NCI-H1417 (cell line): ENCODE measurements at regions not wholly inside any gene's neighbourhood (a gene's known extent, or its start where the extent isn't known, plus 50 kb on each side); places are given as distances from the start of the nearest gene placed in this dataset.

Experiments
- DNase-seq, 3 experiments: peaks; one replicate each; lab custom pipeline; 2025; lab: John Stamatoyannopoulos, UW

- no peak for DNase-seq
Measured at GRCh38 chr20:21839982-21840381, 134.5 kb downstream of the PAX1 start.

- no peak for DNase-seq
Measured at GRCh38 chr20:21836346-21836745, 130.9 kb downstream of the PAX1 start.

- no peak for DNase-seq
Measured at GRCh38 chr20:21835042-21835441, 129.6 kb downstream of the PAX1 start.

DNA sequence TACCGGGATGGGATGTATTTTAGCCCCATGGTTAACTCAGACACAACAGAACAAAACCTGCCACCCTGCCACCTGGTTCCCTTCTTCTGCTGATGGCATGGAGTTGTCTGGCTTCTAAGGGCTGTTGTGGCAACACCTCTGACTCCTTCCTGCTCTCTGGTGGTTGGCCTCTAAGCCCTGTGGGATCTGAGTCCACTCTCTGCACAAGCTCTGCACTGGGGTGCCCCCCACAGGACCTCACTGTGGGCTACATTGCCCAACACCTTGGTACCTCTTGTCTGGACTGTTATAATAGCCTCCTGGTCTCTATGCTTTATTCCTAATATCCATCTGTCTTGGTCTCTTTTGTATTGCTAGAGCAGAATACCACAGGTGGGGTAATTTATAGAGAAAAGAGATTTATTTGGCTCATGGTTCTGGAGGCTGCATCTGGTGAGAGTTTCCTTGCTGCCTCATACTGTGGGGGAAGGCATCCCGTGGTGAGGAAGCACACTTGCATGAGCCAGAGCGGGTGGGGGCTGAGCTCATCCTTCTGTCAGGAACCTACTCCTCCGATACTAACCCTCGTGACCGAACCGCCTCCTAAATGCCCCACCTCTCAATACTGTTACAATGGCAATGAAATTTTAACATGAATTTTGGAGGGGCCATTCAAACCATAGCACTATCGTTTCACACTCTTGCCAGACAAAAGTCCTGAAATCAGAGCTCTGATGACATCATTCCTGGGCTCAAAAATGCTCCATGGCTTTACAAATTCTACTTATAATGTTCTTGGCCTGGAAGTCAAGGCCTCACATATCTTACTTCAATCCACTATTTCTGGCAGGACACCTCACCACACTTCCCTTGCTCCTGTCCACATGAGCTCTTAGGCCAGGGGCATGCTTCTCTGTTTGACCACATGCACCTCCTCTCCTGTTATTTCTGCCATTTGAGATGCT, 127.2 kb downstream of the PAX1 start:
- DNase-seq: no peak

GRCh38 chr20:21826976-21827375, 121.5 kb downstream of the PAX1 start:
- DNase-seq: no peak

DNA sequence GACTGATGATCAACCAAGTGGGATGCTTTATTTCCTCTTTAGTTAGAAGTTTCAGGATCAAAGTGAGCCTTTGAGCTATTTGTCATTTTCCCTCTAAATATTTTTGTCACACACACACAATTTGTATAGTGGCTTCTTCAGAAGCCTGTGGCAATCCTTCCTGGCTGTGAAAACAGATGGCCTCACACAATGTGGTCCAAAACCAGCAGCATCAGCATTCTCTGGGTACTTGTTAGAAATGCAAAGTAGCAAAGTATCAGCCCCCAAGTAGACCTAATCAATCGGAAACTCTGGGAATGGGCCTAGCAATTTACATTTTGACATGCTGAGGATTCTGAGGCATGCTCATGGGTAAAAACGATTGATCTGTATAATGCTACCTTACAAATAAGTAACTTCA, 115.9 kb downstream of the PAX1 start:
- no peak for DNase-seq

DNA sequence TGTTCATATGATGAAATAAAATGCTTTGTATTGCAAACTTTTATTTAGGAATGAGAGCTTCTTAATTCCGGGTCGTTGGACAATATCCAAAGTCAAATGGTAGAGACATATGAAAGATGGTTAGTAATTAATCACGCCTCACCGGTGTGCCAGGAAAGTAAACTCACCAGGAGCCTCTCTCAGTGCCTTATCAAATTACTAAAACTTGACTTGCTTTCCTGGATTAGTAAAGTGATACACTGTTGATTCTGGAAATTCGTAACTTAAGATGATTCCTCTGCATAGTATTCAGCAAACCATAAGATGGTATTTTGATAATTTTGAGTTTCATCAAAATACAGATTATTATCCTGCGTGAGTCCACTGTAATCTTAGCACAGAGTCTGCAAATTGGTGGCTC, 115.2 kb downstream of the PAX1 start:
- peak in 1 of 3 experiments; percentile 22 for DNase-seq

DNA sequence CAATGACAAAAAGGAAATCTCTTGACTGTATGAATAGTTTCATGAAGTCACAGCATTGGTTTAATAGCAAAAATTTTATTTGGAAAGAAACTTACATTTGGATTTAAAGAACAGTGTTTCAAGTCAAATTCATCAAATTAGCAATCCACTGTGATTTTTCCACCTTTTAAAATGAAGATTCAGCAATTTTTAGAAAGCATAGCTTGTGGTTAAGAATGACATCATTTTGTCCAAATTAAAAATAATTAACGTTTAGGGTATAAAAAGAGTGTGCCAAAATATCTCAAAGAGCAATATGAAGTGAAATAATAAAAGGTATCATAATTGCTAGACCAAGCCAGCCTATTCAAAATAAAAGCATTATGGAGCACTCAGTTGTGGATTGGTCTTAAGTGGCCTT, 114.6 kb downstream of the PAX1 start:
- no peak for DNase-seq

DNA sequence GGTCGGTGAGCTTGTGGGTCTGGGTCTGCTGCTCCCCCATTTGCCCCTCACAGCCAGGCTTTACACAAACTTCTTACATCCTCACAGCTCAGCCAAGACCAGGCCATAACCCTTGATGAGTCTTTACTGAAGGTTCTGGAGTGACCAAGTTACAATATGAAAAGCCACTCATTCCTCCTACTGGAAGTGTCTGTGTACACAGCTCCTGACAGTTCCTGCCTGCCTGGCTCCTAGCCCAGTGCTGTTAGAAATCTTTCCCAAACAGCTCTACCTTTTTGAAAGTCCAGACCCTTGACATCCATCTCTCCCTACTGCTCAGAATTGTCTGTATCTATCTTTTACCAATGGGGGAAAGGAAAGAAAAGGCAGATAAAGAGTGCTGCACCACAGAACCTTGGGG, 106.9 kb downstream of the PAX1 start:
- DNase-seq: no peak

DNA sequence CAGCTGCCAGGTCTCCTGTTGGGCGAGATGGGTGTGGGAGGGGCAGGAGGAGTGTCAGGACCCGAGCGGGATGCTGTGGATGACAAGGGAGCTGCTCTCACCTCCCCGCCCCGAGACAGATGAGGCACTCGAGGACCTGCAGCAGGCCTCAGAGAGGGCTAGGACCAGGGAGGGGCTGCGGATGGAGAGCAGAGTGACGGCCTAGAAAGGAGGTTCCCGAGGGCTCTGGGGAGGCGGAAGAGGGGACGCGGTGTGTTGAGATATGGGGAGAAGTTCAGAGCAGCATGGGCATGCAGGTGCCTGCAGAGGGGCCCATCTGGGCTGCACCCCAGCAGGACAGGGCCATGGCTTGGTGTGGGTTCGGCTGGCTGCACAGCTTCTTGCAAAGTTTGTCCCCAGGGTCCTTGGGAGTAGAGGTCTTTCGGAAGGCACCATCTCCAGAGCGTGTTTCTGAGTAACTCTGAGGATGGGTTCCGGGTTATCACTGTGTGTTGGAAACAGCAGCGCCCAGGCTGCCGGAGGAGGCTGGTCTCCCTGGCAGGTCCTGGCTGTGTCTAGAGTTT, 104.6 kb downstream of the PAX1 start:
- DNase-seq: no peak

- peak in 1 of 3 experiments; percentile 22 for DNase-seq
Measured at GRCh38 chr20:21808863-21809664, 103.6 kb downstream of the PAX1 start.

DNA sequence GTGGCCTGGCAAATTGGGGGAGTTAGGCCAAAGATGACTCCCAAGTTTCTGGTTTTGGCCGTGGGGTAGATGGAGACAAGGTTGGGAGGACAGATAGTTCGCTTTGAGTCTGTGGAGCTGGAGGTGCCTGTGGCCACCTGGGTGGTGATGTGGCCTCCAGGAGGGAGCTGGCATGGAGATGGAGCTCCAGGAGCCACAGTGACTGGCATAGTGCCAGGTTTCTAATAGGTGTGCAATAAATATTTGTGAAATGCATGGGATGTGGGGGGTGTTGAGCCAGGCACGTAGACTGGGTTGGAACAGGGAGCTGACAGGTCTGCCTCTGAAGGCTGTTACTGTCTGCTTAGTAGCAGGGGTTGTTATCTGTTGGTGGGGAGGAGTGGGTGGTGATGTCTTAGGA, 102.7 kb downstream of the PAX1 start:
- DNase-seq: no peak

- DNase-seq: no peak
Measured at GRCh38 chr20:21804802-21805201, 99.3 kb downstream of the PAX1 start.

GRCh38 chr20:21801193-21801592, 95.7 kb downstream of the PAX1 start:
- DNase-seq: no peak

DNA sequence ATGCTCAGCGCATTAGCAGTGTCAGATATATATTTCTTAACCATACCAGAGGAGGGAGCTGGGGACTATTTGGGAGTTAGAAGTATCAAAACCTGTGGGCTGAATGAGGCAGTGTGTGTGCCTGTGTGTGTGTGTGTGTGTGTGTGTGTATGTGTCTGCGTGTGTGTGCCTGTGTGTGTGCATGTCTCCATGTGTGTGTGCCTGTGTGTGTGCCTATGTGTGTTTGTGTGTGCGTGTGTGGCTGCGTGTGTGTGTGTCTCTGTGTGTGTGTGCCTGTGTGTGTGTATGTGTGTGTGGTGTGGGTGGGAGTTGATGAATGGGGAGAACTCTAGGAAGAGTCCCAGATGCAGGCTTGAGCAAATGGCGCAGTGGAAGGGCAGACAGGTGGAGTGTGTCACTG, 92.9 kb downstream of the PAX1 start:
- DNase-seq: no peak

GRCh38 chr20:21796059-21796458, 90.6 kb downstream of the PAX1 start:
- DNase-seq: peak in 2 of 3 experiments; percentile 9 to 19

GRCh38 chr20:21788082-21788481, 82.6 kb downstream of the PAX1 start:
- DNase-seq: no peak

- peak in 2 of 3 experiments; percentile 30 to 56 for DNase-seq
Measured at GRCh38 chr20:21781446-21782075, 76.1 kb downstream of the PAX1 start.

DNA sequence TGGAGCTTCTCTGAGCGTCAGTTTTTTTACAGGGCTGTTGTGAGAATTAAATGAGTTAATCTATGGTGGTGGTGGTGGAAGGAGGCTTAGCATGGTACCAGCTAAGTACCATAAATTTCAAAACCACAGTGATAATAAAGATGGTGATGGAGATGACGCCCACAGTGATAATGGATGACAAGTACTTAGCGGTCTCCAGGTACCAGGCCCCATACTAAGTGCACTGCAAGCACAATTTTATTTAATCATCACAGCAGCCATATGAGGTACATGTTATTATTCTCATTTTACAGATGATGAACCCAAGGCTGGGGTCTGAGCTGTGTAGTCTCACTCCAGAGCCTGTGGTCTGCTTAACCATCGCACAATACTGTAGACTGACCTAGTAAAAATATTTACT, 75.1 kb downstream of the PAX1 start:
- no peak for DNase-seq
